CD14-positive monocyte (primary cell): ENCODE measurements at regions not wholly inside any gene's neighbourhood (a gene's known extent, or its start where the extent isn't known, plus 50 kb on each side); places are given as distances from the start of the nearest gene placed in this dataset.

Experiments
- DNase-seq, 3 donors: peaks; one replicate each; pipeline ENCODE4 v3.0.0-alpha.2; 2011 to 2022
- H2AFZ ChIP-seq: 2 replicates; pipeline ENCODE4 v1.6.0; 2012; ENCODE audit warnings: mild to moderate bottlenecking, low read depth, low read length, inconsistent platforms; ENCODE audit not compliant: insufficient read depth, poor library complexity, severe bottlenecking
- H3K27ac ChIP-seq, 2 donors: 1 replicate in 1 of 2; 2 replicates in 1 of 2; pipeline ENCODE4 v1.5.1; 2012 to 2013; ENCODE audit warnings: low read length in 2 of 2, control low read depth in 1 of 2, inconsistent platforms in 1 of 2, low read depth in 1 of 2, mild to moderate bottlenecking in 1 of 2
- H3K27me3 ChIP-seq, 2 donors: one replicate each; pipeline versions ENCODE4 v1.6.0 to v1.6.1; 2011 to 2013; ENCODE audit warnings: low read length in 2 of 2; ENCODE audit not compliant: control insufficient read depth in 2 of 2, insufficient read depth in 2 of 2
- H3K36me3 ChIP-seq, 2 donors: replicated peaks in 1 of 2; 1 replicate in 1 of 2; 2 replicates in 1 of 2; pipeline versions ENCODE4 v1.5.1 to v1.6.1; 2012 to 2013; ENCODE audit warnings: low read length in 2 of 2, control low read depth in 1 of 2, inconsistent platforms in 1 of 2, mild to moderate bottlenecking in 1 of 2; ENCODE audit not compliant: insufficient read depth in 2 of 2, control insufficient read depth in 1 of 2
- H3K4me1 ChIP-seq, 2 donors: 1 replicate in 1 of 2; 2 replicates in 1 of 2; pipeline versions ENCODE4 v1.5.1 to v1.6.1; 2012 to 2013; ENCODE audit warnings: low read length in 2 of 2, control low read depth in 1 of 2, inconsistent platforms in 1 of 2, mild to moderate bottlenecking in 1 of 2, moderate library complexity in 1 of 2; ENCODE audit not compliant: insufficient read depth in 2 of 2, control insufficient read depth in 1 of 2
- H3K4me2 ChIP-seq: replicated peaks from 2 replicates; pipeline ENCODE3; 2012; ENCODE audit warnings: low read length, moderate library complexity, mild to moderate bottlenecking; ENCODE audit not compliant: poor library complexity, severe bottlenecking; ENCODE audit errors: extremely low read depth
- H3K4me3 ChIP-seq, 3 experiments: fragments of 200-600 bp in 1 of 3; sonication (generic) in 1 of 3; replicated peaks in 1 of 3; 1 replicate in 2 of 3; 2 replicates in 1 of 3; pipeline ENCODE4 v1.5.1; 2011 to 2013; ENCODE audit warnings: low read length in 3 of 3, mild to moderate bottlenecking in 3 of 3, control low read depth in 2 of 3, low read depth in 2 of 3, inconsistent platforms in 1 of 3, moderate library complexity in 1 of 3
- H3K79me2 ChIP-seq: 2 replicates; pipeline ENCODE4 v1.6.0; 2012; ENCODE audit warnings: mild to moderate bottlenecking, control low read depth, inconsistent platforms, low read length, moderate library complexity; ENCODE audit not compliant: insufficient read depth
- H3K9ac ChIP-seq: 2 replicates; pipeline ENCODE4 v1.6.0; 2017; ENCODE audit warnings: low read length, mild to moderate bottlenecking; ENCODE audit not compliant: insufficient read depth, poor library complexity, severe bottlenecking
- H3K9me3 ChIP-seq, 2 donors: replicated peaks in 1 of 2; 1 replicate in 1 of 2; 2 replicates in 1 of 2; pipeline versions ENCODE4 v1.5.1 to v1.6.1; 2012 to 2013; ENCODE audit warnings: low read length in 2 of 2, control low read depth in 1 of 2; ENCODE audit not compliant: control insufficient read depth in 1 of 2, insufficient read depth in 1 of 2
- H4K20me1 ChIP-seq: 2 replicates; pipeline ENCODE4 v1.6.0; 2012; ENCODE audit warnings: mild to moderate bottlenecking, low read length, control low read depth, moderate library complexity; ENCODE audit not compliant: insufficient read depth
- H3K27ac Mint-ChIP-seq, 7 donors: one replicate each; pipeline ENCODE4 v1.8.0; 2020; ENCODE audit warnings: mild to moderate bottlenecking in 7 of 7, mixed read lengths in 7 of 7, moderate library complexity in 6 of 7, inconsistent platforms in 2 of 7
- H3K27me3 Mint-ChIP-seq, 3 donors: one replicate each; pipeline ENCODE4 v1.8.0; 2021 to 2022; ENCODE audit warnings: low read depth in 3 of 3, mild to moderate bottlenecking in 3 of 3, mixed read lengths in 3 of 3, moderate library complexity in 3 of 3, inconsistent platforms in 1 of 3
- H3K36me3 Mint-ChIP-seq, 2 donors: one replicate each; pipeline ENCODE4 v1.8.0; 2020; ENCODE audit warnings: mixed read lengths in 2 of 2, inconsistent platforms in 1 of 2, mild to moderate bottlenecking in 1 of 2
- H3K4me1 Mint-ChIP-seq: one replicate; pipeline ENCODE4 v1.8.0; 2020; ENCODE audit warnings: mild to moderate bottlenecking, mixed read lengths
- H3K4me3 Mint-ChIP-seq, 2 donors: one replicate each; pipeline ENCODE4 v1.8.0; 2020; ENCODE audit warnings: mild to moderate bottlenecking in 2 of 2, mixed read lengths in 2 of 2, moderate library complexity in 1 of 2
- H3K9me3 Mint-ChIP-seq, 7 donors: one replicate each; pipeline ENCODE4 v1.8.0; 2020 to 2022; ENCODE audit warnings: mixed read lengths in 7 of 7, mild to moderate bottlenecking in 6 of 7, moderate library complexity in 6 of 7, inconsistent platforms in 2 of 7
- CTCF ChIP-seq: fragments of 200-600 bp; IDR thresholded peaks from one replicate; pipeline ENCODE4 v1.8.0; 2022; ENCODE audit warnings: antibody characterized with exemption, mild to moderate bottlenecking
- WGBS: methylation state at CpG from one replicate; pipeline ENCODE4 v1.1.5; 2013; ENCODE audit warnings: missing lambda C conversion rate; ENCODE audit not compliant: insufficient coverage; 5-methylcytosine and 5-hydroxymethylcytosine counted together
- intact Hi-C, 2 donors: fragments of 100-400 bp; cut with micrococcal nuclease; formaldehyde crosslinking; loops; one replicate each; pipeline versions ENCODE4 v1.15.0 to v1.15.1; 2023

GRCh38 chr9:26662476-26662875, 230.1 kb downstream of the CAAP1 start:
- no peak for DNase-seq
- no peak overlapping the region for H3K27ac Mint-ChIP-seq
- H3K4me3 Mint-ChIP-seq: no peak overlapping the region
- no peak for TF ChIP-seq CTCF
- H3K36me3 Mint-ChIP-seq: no peaks in the 10 kb centered on the region
- H4K20me1 ChIP-seq: no peaks in the 10 kb centered on the region
- no peaks in the 10 kb centered on the region for H3K36me3 ChIP-seq
- no peaks in the 10 kb centered on the region for H3K27me3 Mint-ChIP-seq
- no CpG with 5 or more reads among the region's 1 CpG for WGBS
- intact Hi-C loops: no loop called here
- H3K4me2 ChIP-seq: no peak overlapping the region
- no peak overlapping the region for H3K27ac ChIP-seq
- H3K9me3 Mint-ChIP-seq: peaks cover 0 to 16% (median 6%) of the 10 kb centered on the region in 7 donors
- no peaks in the 10 kb centered on the region for H3K27me3 ChIP-seq
- H2AFZ ChIP-seq: no peak overlapping the region
- H3K9me3 ChIP-seq: no peaks in the 10 kb centered on the region
- no peak overlapping the region for H3K9ac ChIP-seq
- H3K4me3 ChIP-seq: no peak overlapping the region
- H3K79me2 ChIP-seq: no peaks in the 10 kb centered on the region
- H3K4me1 ChIP-seq: no peaks in the 10 kb centered on the region
- H3K4me1 Mint-ChIP-seq: no peaks in the 10 kb centered on the region

GRCh38 chr9:26658476-26658875, 234.1 kb downstream of the CAAP1 start:
- Mint-ChIP-seq H3K27me3 (peaks cover 0 to 2% (median 1%) of the 10 kb centered on the region in 3 donors), H3K36me3 (no peaks in the 10 kb centered on the region), H3K27ac (no peak overlapping the region), H3K4me1 (no peaks in the 10 kb centered on the region), H3K9me3 (peaks cover 0 to 9% (median 3%) of the 10 kb centered on the region in 7 donors), H3K4me3 (no peak overlapping the region)
- intact Hi-C loops: no loop called here
- Histone ChIP-seq H4K20me1 (no peaks in the 10 kb centered on the region), H3K36me3 (no peaks in the 10 kb centered on the region), H3K4me2 (no peak overlapping the region), H2AFZ (no peak overlapping the region), H3K27me3 (no peaks in the 10 kb centered on the region), H3K9ac (no peak overlapping the region), H3K27ac (no peak overlapping the region), H3K4me3 (no peak overlapping the region), H3K4me1 (no peaks in the 10 kb centered on the region), H3K9me3 (no peaks in the 10 kb centered on the region), H3K79me2 (no peaks in the 10 kb centered on the region)
- no peak for TF ChIP-seq CTCF
- no CpG with 5 or more reads among the region's 3 CpGs for WGBS
- no peak for DNase-seq
